ENCODE measurements at regions not wholly inside any gene's neighbourhood (a gene's known extent, or its start where the extent isn't known, plus 50 kb on each side); places are given as distances from the start of the nearest gene placed in this dataset.

- no peak for DNase-seq (ENCODE audit: low read depth)
- no peak for TF ChIP-seq CTCF (IDR thresholded peaks at IDR 0.05; ENCODE audit: insufficient read depth, low read depth, low read length, missing control alignments)
- no peak overlapping the region for H3K4me3 ChIP-seq (ENCODE audit: low read length)
Measured at GRCh38 chr6:43935921-43936439, 166.0 kb downstream of the VEGFA start.

GRCh38 chr6:43934803-43935602 lies 165.0 kb downstream of the VEGFA start:
- no peak overlapping the region for H3K4me3 ChIP-seq (ENCODE audit: low read length)
- no peak for DNase-seq (ENCODE audit: low read depth)
- no peak for TF ChIP-seq CTCF (IDR thresholded peaks at IDR 0.05; ENCODE audit: insufficient read depth, low read depth, low read length, missing control alignments)

- no peak overlapping the region for H3K4me3 ChIP-seq (ENCODE audit: low read length)
- DNase-seq (ENCODE audit: low read depth): no peak
- TF ChIP-seq CTCF (IDR thresholded peaks at IDR 0.05; ENCODE audit: insufficient read depth, low read depth, low read length, missing control alignments): no peak
Measured at GRCh38 chr6:43934183-43934802, 164.3 kb downstream of the VEGFA start.

GRCh38 chr6:43933148-43933885 lies 163.3 kb downstream of the VEGFA start:
- TF ChIP-seq CTCF (IDR thresholded peaks at IDR 0.05; ENCODE audit: insufficient read depth, low read depth, low read length, missing control alignments): no peak
- no peak for DNase-seq (ENCODE audit: low read depth)
- no peak overlapping the region for H3K4me3 ChIP-seq (ENCODE audit: low read length)

- no peak for DNase-seq (ENCODE audit: low read depth)
- H3K4me3 ChIP-seq (ENCODE audit: low read length): no peak overlapping the region
- TF ChIP-seq CTCF (IDR thresholded peaks at IDR 0.05; ENCODE audit: insufficient read depth, low read depth, low read length, missing control alignments): no peak
Measured at GRCh38 chr6:43932259-43933147, 162.5 kb downstream of the VEGFA start.

GRCh38 chr6:43931201-43931600 lies 161.2 kb downstream of the VEGFA start:
- DNase-seq (ENCODE audit: low read depth): no peak
- no peak overlapping the region for H3K4me3 ChIP-seq (ENCODE audit: low read length)
- no peak for TF ChIP-seq CTCF (IDR thresholded peaks at IDR 0.05; ENCODE audit: insufficient read depth, low read depth, low read length, missing control alignments)

Measured in epithelial cell of esophagus (primary cell).